ENCODE measurements at regions not wholly inside any gene's neighbourhood (a gene's known extent, or its start where the extent isn't known, plus 50 kb on each side); places are given as distances from the start of the nearest gene placed in this dataset.

DNA sequence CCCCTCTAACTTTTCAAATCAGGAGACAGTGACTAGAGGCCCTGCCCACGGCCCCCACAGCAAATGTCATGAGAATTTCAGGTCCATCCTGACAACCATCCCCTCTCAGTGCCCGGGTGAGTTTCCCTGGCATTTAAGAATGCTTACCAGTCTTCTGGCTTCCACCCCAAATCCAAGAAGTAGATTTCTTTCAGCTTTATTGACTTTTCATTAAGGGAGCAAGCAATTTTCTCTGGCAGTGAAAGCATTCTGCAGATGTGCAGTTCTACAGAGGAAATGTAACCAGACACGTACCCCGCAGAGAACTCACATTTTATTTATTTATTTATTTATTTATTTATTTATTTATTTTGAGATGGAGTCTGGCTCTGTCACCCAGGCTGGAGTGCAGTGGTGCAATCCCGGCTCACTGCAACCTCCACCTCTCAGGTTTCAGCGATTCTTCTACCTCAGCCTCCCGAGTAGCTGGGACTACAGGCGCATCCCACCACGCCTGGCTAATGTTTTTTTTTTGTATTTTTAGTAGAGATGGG is 120.9 kb upstream of the KCTD7 start:
- peaks cover 5% of the 10 kb centered on the region for H3K27me3 Mint-ChIP-seq (ENCODE audit: insufficient read depth, low read depth, poor library complexity)
- H3K4me3 Mint-ChIP-seq, result no peak overlapping the region
- no peak overlapping the region for H3K4me2 ChIP-seq
- H2AFZ ChIP-seq, result no peak overlapping the region
- no peaks in the 10 kb centered on the region for H3K4me1 Mint-ChIP-seq
- ATAC-seq (no peak), DNase-seq (ENCODE audit: low spot score) (no peak)
- no peaks in the 10 kb centered on the region for H3K9me2 ChIP-seq (ENCODE audit: insufficient read depth)
- no peaks in the 10 kb centered on the region for H3K79me2 ChIP-seq (replicated peaks; ENCODE audit: insufficient read depth)
- H3K36me3 ChIP-seq (ENCODE audit: insufficient read depth), result no peaks in the 10 kb centered on the region
- no peak overlapping the region for H3K27ac Mint-ChIP-seq
- no peak overlapping the region for H3K4me3 ChIP-seq
- no peak for TF ChIP-seq ZNF331 (CRISPR knock-in tag; IDR thresholded peaks at IDR 0.05; ENCODE audit: low read depth)
- no peaks in the 10 kb centered on the region for H3K27me3 ChIP-seq (ENCODE audit: insufficient read depth)
- no peaks in the 10 kb centered on the region for H3K4me1 ChIP-seq (ENCODE audit: insufficient read depth)
- no peaks in the 10 kb centered on the region for H3F3A ChIP-seq (replicated peaks; ENCODE audit: low read depth)
- no peak overlapping the region for H3K27ac ChIP-seq (ENCODE audit: low read depth)
- H3K36me3 Mint-ChIP-seq (ENCODE audit: low read depth), result no peaks in the 10 kb centered on the region
- H4K20me1 ChIP-seq (replicated peaks; ENCODE audit: insufficient read depth), result no peaks in the 10 kb centered on the region
- no peaks in the 10 kb centered on the region for H3K9me3 Mint-ChIP-seq

DNA sequence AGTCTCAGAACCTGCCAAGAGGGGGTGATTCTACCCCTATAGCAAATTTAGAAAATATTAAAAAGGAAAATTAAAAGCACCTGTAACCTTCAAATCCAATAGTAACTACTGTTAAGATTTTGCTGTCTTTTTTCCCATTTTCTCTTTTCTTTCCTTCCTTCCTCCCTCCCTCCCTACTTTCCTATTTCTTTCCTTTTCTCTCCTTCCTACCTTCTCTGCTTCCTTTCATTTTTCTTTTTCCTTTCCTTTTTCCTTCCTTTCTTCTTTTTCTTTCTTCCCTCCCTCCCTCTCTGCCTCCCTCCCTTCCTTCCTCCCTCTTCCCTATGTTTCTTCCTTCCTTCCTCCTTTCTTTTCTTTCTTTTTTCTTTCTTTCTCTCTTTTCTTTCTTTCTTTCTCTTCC is 120.2 kb upstream of the KCTD7 start:
- Histone ChIP-seq H3K79me2 (replicated peaks; ENCODE audit: insufficient read depth) (no peaks in the 10 kb centered on the region), H3K27ac (ENCODE audit: low read depth) (no peak overlapping the region), H3K4me3 (no peak overlapping the region), H3K4me1 (ENCODE audit: insufficient read depth) (no peaks in the 10 kb centered on the region), H3K36me3 (ENCODE audit: insufficient read depth) (no peaks in the 10 kb centered on the region), H3K27me3 (ENCODE audit: insufficient read depth) (no peaks in the 10 kb centered on the region), H2AFZ (no peak overlapping the region), H3K9me2 (ENCODE audit: insufficient read depth) (no peaks in the 10 kb centered on the region), H3K4me2 (no peak overlapping the region), H3F3A (replicated peaks; ENCODE audit: low read depth) (no peaks in the 10 kb centered on the region), H4K20me1 (replicated peaks; ENCODE audit: insufficient read depth) (no peaks in the 10 kb centered on the region)
- H3K9me3 Mint-ChIP-seq, result no peaks in the 10 kb centered on the region
- H3K36me3 Mint-ChIP-seq (ENCODE audit: low read depth), result no peaks in the 10 kb centered on the region
- H3K27me3 Mint-ChIP-seq (ENCODE audit: insufficient read depth, low read depth, poor library complexity), result peaks cover 5% of the 10 kb centered on the region
- no peak overlapping the region for H3K4me3 Mint-ChIP-seq
- H3K27ac Mint-ChIP-seq, result no peak overlapping the region
- DNase-seq (ENCODE audit: low spot score) (no peak), ATAC-seq (no peak)
- no peaks in the 10 kb centered on the region for H3K4me1 Mint-ChIP-seq
- TF ChIP-seq STAT1 (IDR thresholded peaks at IDR 0.05; ENCODE audit: unreplicated experiment) (no peak), ZNF331 (CRISPR knock-in tag; IDR thresholded peaks at IDR 0.05; ENCODE audit: low read depth) (no peak), EZH2 (IDR thresholded peaks at IDR 0.05; ENCODE audit: low read depth, unreplicated experiment) (no peak), JUNB (IDR thresholded peaks at IDR 0.05; ENCODE audit: unreplicated experiment) (no peak), POLR2AphosphoS5 (IDR thresholded peaks at IDR 0.05; ENCODE audit: low read depth) (no peak), ZNF114 (CRISPR knock-in tag; IDR thresholded peaks at IDR 0.05) (no peak)
- TF ChIP-seq, protein P1, sequence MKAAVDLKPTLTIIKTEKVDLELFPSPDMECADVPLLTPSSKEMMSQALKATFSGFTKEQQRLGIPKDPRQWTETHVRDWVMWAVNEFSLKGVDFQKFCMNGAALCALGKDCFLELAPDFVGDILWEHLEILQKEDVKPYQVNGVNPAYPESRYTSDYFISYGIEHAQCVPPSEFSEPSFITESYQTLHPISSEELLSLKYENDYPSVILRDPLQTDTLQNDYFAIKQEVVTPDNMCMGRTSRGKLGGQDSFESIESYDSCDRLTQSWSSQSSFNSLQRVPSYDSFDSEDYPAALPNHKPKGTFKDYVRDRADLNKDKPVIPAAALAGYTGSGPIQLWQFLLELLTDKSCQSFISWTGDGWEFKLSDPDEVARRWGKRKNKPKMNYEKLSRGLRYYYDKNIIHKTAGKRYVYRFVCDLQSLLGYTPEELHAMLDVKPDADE (IDR thresholded peaks at IDR 0.05), result no peak
- TF ChIP-seq, protein P2, sequence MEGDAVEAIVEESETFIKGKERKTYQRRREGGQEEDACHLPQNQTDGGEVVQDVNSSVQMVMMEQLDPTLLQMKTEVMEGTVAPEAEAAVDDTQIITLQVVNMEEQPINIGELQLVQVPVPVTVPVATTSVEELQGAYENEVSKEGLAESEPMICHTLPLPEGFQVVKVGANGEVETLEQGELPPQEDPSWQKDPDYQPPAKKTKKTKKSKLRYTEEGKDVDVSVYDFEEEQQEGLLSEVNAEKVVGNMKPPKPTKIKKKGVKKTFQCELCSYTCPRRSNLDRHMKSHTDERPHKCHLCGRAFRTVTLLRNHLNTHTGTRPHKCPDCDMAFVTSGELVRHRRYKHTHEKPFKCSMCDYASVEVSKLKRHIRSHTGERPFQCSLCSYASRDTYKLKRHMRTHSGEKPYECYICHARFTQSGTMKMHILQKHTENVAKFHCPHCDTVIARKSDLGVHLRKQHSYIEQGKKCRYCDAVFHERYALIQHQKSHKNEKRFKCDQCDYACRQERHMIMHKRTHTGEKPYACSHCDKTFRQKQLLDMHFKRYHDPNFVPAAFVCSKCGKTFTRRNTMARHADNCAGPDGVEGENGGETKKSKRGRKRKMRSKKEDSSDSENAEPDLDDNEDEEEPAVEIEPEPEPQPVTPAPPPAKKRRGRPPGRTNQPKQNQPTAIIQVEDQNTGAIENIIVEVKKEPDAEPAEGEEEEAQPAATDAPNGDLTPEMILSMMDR (conservative IDR thresholded peaks at IDR 0.05; ENCODE audit: low read depth in 2 of 2), result no peak
- TF ChIP-seq, protein P3, sequence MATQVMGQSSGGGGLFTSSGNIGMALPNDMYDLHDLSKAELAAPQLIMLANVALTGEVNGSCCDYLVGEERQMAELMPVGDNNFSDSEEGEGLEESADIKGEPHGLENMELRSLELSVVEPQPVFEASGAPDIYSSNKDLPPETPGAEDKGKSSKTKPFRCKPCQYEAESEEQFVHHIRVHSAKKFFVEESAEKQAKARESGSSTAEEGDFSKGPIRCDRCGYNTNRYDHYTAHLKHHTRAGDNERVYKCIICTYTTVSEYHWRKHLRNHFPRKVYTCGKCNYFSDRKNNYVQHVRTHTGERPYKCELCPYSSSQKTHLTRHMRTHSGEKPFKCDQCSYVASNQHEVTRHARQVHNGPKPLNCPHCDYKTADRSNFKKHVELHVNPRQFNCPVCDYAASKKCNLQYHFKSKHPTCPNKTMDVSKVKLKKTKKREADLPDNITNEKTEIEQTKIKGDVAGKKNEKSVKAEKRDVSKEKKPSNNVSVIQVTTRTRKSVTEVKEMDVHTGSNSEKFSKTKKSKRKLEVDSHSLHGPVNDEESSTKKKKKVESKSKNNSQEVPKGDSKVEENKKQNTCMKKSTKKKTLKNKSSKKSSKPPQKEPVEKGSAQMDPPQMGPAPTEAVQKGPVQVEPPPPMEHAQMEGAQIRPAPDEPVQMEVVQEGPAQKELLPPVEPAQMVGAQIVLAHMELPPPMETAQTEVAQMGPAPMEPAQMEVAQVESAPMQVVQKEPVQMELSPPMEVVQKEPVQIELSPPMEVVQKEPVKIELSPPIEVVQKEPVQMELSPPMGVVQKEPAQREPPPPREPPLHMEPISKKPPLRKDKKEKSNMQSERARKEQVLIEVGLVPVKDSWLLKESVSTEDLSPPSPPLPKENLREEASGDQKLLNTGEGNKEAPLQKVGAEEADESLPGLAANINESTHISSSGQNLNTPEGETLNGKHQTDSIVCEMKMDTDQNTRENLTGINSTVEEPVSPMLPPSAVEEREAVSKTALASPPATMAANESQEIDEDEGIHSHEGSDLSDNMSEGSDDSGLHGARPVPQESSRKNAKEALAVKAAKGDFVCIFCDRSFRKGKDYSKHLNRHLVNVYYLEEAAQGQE (IDR thresholded peaks at IDR 0.05; ENCODE audit: unreplicated experiment), result no peak
- TF ChIP-seq, protein P4, sequence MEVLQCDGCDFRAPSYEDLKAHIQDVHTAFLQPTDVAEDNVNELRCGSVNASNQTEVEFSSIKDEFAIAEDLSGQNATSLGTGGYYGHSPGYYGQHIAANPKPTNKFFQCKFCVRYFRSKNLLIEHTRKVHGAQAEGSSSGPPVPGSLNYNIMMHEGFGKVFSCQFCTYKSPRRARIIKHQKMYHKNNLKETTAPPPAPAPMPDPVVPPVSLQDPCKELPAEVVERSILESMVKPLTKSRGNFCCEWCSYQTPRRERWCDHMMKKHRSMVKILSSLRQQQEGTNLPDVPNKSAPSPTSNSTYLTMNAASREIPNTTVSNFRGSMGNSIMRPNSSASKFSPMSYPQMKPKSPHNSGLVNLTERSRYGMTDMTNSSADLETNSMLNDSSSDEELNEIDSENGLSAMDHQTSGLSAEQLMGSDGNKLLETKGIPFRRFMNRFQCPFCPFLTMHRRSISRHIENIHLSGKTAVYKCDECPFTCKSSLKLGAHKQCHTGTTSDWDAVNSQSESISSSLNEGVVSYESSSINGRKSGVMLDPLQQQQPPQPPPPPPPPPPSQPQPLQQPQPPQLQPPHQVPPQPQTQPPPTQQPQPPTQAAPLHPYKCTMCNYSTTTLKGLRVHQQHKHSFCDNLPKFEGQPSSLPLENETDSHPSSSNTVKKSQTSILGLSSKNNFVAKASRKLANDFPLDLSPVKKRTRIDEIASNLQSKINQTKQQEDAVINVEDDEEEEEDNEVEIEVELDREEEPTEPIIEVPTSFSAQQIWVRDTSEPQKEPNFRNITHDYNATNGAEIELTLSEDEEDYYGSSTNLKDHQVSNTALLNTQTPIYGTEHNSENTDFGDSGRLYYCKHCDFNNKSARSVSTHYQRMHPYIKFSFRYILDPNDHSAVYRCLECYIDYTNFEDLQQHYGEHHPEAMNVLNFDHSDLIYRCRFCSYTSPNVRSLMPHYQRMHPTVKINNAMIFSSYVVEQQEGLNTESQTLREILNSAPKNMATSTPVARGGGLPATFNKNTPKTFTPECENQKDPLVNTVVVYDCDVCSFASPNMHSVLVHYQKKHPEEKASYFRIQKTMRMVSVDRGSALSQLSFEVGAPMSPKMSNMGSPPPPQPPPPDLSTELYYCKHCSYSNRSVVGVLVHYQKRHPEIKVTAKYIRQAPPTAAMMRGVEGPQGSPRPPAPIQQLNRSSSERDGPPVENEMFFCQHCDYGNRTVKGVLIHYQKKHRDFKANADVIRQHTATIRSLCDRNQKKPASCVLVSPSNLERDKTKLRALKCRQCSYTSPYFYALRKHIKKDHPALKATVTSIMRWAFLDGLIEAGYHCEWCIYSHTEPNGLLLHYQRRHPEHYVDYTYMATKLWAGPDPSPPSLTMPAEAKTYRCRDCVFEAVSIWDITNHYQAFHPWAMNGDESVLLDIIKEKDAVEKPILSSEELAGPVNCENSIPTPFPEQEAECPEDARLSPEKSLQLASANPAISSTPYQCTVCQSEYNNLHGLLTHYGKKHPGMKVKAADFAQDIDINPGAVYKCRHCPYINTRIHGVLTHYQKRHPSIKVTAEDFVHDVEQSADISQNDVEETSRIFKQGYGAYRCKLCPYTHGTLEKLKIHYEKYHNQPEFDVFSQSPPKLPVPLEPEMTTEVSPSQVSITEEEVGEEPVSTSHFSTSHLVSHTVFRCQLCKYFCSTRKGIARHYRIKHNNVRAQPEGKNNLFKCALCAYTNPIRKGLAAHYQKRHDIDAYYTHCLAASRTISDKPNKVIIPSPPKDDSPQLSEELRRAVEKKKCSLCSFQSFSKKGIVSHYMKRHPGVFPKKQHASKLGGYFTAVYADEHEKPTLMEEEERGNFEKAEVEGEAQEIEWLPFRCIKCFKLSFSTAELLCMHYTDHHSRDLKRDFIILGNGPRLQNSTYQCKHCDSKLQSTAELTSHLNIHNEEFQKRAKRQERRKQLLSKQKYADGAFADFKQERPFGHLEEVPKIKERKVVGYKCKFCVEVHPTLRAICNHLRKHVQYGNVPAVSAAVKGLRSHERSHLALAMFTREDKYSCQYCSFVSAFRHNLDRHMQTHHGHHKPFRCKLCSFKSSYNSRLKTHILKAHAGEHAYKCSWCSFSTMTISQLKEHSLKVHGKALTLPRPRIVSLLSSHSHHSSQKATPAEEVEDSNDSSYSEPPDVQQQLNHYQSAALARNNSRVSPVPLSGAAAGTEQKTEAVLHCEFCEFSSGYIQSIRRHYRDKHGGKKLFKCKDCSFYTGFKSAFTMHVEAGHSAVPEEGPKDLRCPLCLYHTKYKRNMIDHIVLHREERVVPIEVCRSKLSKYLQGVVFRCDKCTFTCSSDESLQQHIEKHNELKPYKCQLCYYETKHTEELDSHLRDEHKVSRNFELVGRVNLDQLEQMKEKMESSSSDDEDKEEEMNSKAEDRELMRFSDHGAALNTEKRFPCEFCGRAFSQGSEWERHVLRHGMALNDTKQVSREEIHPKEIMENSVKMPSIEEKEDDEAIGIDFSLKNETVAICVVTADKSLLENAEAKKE (CRISPR knock-in tag; IDR thresholded peaks at IDR 0.05), result no peak
